MM.1S (cell line): ENCODE measurements at regions not wholly inside any gene's neighbourhood (a gene's known extent, or its start where the extent isn't known, plus 50 kb on each side); places are given as distances from the start of the nearest gene placed in this dataset.

Source experiments
- DNase-seq: peaks from one replicate; pipeline ENCODE4 v3.0.0-alpha.2; 2015
- H2AFZ ChIP-seq: fragments of 300-600 bp; sonication (generic); 2 replicates; pipeline ENCODE4 v1.6.0; 2016; ENCODE audit warnings: antibody characterized with exemption, low read length
- H3F3A ChIP-seq: fragments of 300-600 bp; sonication (generic); 2 replicates; pipeline ENCODE4 v1.6.1; 2016; ENCODE audit warnings: mild to moderate bottlenecking, antibody characterized with exemption, low read length, moderate library complexity, mixed read lengths; ENCODE audit not compliant: insufficient read depth
- H3K27ac ChIP-seq: fragments of 300-600 bp; sonication (generic); 2 replicates; pipeline ENCODE4 v1.5.1; 2016; ENCODE audit warnings: mild to moderate bottlenecking, low read length
- H3K27me3 ChIP-seq: fragments of 300-600 bp; sonication (generic); replicated peaks from 2 replicates; pipeline ENCODE4 v1.6.0; 2016; ENCODE audit warnings: low read length; ENCODE audit not compliant: insufficient read depth
- H3K36me3 ChIP-seq: fragments of 300-600 bp; sonication (generic); replicated peaks from 2 replicates; pipeline ENCODE4 v1.6.1; 2016; ENCODE audit warnings: mild to moderate bottlenecking, low read length, mixed read lengths; ENCODE audit not compliant: insufficient read depth
- H3K4me1 ChIP-seq: fragments of 300-600 bp; sonication (generic); 2 replicates; pipeline ENCODE4 v1.6.1; 2016; ENCODE audit warnings: low read length, mixed read lengths
- H3K4me2 ChIP-seq: fragments of 300-600 bp; sonication (generic); 2 replicates; pipeline ENCODE4 v1.6.0; 2016; ENCODE audit warnings: low read depth, low read length
- H3K4me3 ChIP-seq: fragments of 300-600 bp; sonication (generic); 2 replicates; pipeline ENCODE4 v1.5.1; 2016; ENCODE audit warnings: low read length, mixed read lengths
- H3K79me2 ChIP-seq: fragments of 300-600 bp; sonication (generic); 2 replicates; pipeline ENCODE4 v1.6.1; 2016; ENCODE audit warnings: mixed run types, low read length, mixed read lengths
- H3K9ac ChIP-seq: fragments of 300-600 bp; sonication (generic); 2 replicates; pipeline ENCODE4 v1.6.1; 2016; ENCODE audit warnings: low read length, mixed read lengths
- H3K9me2 ChIP-seq: fragments of 300-600 bp; sonication (generic); replicated peaks from 2 replicates; pipeline ENCODE4 v1.6.1; 2016; ENCODE audit warnings: mild to moderate bottlenecking, low read length, mixed read lengths; ENCODE audit not compliant: insufficient read depth
- H3K9me3 ChIP-seq: fragments of 300-600 bp; sonication (generic); replicated peaks from 2 replicates; pipeline ENCODE4 v1.6.1; 2016; ENCODE audit warnings: mild to moderate bottlenecking, low read length, mixed read lengths; ENCODE audit not compliant: insufficient read depth
- H4K20me1 ChIP-seq: fragments of 300-600 bp; sonication (generic); 2 replicates; pipeline ENCODE4 v1.6.1; 2016; ENCODE audit warnings: mild to moderate bottlenecking, low read length, moderate library complexity, mixed read lengths; ENCODE audit not compliant: insufficient read depth
- CTCF ChIP-seq: fragments of 300-600 bp; sonication (generic); IDR thresholded peaks from 2 replicates; pipeline ENCODE4 v1.5.1; 2016; ENCODE audit warnings: antibody characterized with exemption, low read length, mixed read lengths
- EZH2 ChIP-seq: fragments of 300-600 bp; sonication (generic); optimal IDR thresholded peaks from 2 replicates; pipeline ENCODE3; 2017; ENCODE audit warnings: low read depth, mild to moderate bottlenecking, antibody characterized with exemption, low read length, mixed read lengths
- EZH2phosphoT487 ChIP-seq: fragments of 300-600 bp; sonication (generic); IDR thresholded peaks from 2 replicates; pipeline ENCODE4 v1.6.1; 2018; ENCODE audit warnings: antibody characterized with exemption, low read length

- no peaks in the 10 kb centered on the region for H3F3A ChIP-seq
- no peak overlapping the region for H3K27ac ChIP-seq
- H3K4me2 ChIP-seq, result no peak overlapping the region
- no peaks in the 10 kb centered on the region for H3K9me2 ChIP-seq
- H3K4me3 ChIP-seq, result no peak overlapping the region
- DNase-seq, result no peak
- no peaks in the 10 kb centered on the region for H3K27me3 ChIP-seq
- TF ChIP-seq EZH2 (no peak), CTCF (no peak), EZH2phosphoT487 (no peak)
- H4K20me1 ChIP-seq, result no peaks in the 10 kb centered on the region
- no peak overlapping the region for H3K9ac ChIP-seq
- H3K79me2 ChIP-seq, result no peaks in the 10 kb centered on the region
- H3K9me3 ChIP-seq, result no peaks in the 10 kb centered on the region
- no peaks in the 10 kb centered on the region for H3K36me3 ChIP-seq
- H2AFZ ChIP-seq, result no peak overlapping the region
- no peaks in the 10 kb centered on the region for H3K4me1 ChIP-seq
Observed at GRCh38 chr13:21898945-21899344, 228.1 kb downstream of the FGF9 start.

GRCh38 chr13:21901336-21901735 is 230.5 kb downstream of the FGF9 start:
- TF ChIP-seq EZH2 (no peak), CTCF (no peak), EZH2phosphoT487 (no peak)
- no peak overlapping the region for H3K4me3 ChIP-seq
- H3K9me3 ChIP-seq, result no peaks in the 10 kb centered on the region
- no peaks in the 10 kb centered on the region for H4K20me1 ChIP-seq
- H3K9me2 ChIP-seq, result no peaks in the 10 kb centered on the region
- H3K9ac ChIP-seq, result no peak overlapping the region
- H3F3A ChIP-seq, result no peaks in the 10 kb centered on the region
- H3K36me3 ChIP-seq, result no peaks in the 10 kb centered on the region
- DNase-seq, result no peak
- H3K79me2 ChIP-seq, result no peaks in the 10 kb centered on the region
- no peak overlapping the region for H3K27ac ChIP-seq
- H3K4me2 ChIP-seq, result no peak overlapping the region
- no peaks in the 10 kb centered on the region for H3K27me3 ChIP-seq
- H2AFZ ChIP-seq, result no peak overlapping the region
- H3K4me1 ChIP-seq, result no peaks in the 10 kb centered on the region

GRCh38 chr13:21901811-21902708 is 231.2 kb downstream of the FGF9 start:
- Histone ChIP-seq H3K9me2 (no peaks in the 10 kb centered on the region), H3K27me3 (no peaks in the 10 kb centered on the region), H3K4me2 (no peak overlapping the region)

More at GRCh38 chr13:21901811-21902708, 231.2 kb downstream of the FGF9 start:
- Histone ChIP-seq H3K79me2 (no peaks in the 10 kb centered on the region), H3K4me3 (no peak overlapping the region), H3K9ac (no peak overlapping the region), H3F3A (no peaks in the 10 kb centered on the region), H3K4me1 (no peaks in the 10 kb centered on the region), H2AFZ (no peak overlapping the region), H3K9me3 (no peaks in the 10 kb centered on the region), H4K20me1 (no peaks in the 10 kb centered on the region), H3K36me3 (no peaks in the 10 kb centered on the region), H3K27ac (no peak overlapping the region)
- no peak for DNase-seq
- no peak for TF ChIP-seq EZH2phosphoT487
- TF ChIP-seq EZH2, result no peak
- TF ChIP-seq CTCF, result no peak
